ENCODE measurements at regions not wholly inside any gene's neighbourhood (a gene's known extent, or its start where the extent isn't known, plus 50 kb on each side); places are given as distances from the start of the nearest gene placed in this dataset.
"Not testable (repeated sequence)": the region's sequence is repeated elsewhere in the genome, so short reads cannot be mapped to it uniquely, and the experiment has no call there.

DNA sequence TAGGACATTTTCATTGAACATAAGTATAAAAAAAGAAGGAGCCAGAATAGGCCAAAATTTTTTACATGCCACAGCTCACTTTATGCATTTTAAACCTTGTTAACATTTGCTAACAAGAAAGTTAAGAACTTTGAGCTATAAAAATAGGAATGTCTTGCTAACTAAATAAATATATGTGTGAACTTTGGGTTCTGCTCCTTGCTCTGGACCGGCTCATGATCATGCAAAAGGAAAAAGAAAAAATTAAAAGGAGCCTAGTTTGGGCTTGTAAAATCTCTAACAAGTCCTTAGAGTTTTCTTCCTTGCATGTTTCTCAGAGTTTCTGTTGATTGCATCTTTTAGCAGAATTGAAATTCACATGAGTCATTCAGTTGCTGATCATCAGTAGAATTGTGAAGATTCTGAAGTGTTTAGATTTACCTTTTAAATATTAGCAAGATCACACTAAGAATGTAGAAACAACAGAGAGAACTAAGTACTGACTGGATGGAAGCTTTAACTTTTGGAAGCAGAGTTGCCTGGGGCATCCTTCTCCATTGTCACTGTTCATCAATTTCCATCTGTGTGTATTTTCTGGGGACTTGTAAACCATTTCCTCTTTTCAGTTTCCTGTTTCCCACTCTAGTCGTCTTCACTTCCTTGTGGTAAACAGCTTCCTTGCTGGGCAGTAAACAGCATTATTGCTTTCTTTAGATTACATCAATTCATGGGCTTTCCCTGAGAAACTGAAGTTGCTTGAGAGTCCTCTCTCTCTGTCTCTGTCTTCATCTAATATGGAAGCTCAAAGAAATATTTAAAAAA is 458.4 kb upstream of the BTBD3 start:
- no peak for DNase-seq

DNA sequence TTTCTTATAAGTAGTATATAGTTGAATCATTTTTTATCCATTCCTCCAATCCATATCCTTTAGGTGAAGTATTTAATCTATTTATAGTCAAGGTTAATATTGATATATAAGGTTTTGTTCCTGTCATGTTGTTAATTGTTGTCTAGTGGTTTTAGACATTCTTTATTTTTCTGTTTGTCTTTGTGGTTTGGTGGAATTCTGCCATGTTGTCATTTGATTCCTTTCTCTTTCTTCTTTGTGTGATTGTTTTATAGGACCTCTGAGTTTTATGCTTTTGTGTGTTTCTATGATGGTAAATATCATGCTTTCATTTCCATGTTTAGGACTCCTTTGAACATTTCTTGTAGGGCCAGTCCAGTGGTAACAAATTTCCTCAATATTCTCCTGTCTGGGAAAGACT is 450.3 kb upstream of the BTBD3 start:
- DNase-seq: no peak

DNA sequence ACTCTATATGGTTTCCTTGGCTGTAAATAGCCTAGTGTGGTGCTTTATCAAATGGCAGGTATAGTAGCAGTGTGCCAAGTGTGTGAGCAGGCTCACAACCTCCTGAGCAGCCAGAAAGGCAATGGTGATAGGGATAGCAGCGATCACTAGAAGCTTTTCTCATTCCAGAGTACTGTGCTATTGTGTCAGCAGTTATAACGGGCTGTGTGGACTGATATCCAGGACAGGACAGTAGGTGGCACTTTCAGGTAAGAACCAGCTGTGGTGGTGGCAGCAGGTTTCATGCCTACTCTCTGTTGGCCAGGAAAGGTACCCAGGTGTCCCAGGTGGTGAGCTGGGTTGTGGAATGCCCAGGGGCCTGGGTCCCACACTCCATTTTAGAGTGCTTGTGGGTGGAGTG is 448.8 kb upstream of the BTBD3 start:
- no peak for DNase-seq

DNA sequence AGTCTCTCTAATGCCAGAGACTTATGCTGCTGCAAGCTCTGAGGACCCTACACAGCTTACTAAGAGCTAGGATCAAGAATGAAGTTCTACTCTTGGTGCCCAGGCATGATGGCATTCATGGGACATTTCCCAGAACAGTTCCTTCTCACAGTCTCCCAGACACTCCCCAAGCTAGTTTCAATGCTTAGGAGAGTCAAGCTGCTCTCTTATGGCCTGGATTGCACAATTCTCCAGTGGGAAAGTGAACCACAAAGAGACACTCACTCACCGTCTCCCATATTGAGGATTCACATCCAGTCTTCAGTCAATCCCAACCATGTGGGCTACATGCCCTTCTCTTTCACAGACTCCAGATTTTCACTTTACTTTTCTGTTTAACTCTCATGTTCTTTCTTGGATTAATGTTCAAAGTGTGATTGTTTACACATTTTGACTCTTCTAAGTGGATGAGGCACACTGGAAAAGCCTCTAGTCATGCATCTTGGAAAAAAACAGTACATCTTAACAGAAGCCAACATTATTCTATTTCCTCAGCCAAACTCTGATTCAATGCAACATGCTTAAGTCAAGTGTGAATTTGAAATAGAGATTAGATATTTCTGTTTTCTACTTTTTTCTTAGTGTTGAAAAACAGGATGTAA is 447.8 kb upstream of the BTBD3 start:
- DNase-seq: peak; percentile 73

DNA sequence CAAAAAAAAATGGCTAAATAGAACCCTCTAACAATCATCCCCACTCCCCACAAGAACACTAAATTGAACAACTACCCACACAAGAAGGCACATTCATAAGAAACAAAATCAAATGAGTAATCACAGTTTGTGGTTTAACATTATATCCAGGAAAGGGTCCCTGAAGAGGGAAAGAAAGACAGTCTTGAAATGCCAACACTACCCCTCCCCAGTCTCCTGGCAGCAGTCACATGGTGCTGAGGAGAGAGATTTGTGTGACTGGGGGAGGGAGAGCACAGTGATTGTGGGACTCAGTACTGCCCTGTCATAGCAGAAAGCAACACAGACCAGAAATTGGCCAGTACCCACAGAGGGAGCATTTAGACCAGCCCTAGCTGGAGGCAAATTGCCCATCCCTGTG is 443.7 kb upstream of the BTBD3 start:
- DNase-seq: no peak

DNA sequence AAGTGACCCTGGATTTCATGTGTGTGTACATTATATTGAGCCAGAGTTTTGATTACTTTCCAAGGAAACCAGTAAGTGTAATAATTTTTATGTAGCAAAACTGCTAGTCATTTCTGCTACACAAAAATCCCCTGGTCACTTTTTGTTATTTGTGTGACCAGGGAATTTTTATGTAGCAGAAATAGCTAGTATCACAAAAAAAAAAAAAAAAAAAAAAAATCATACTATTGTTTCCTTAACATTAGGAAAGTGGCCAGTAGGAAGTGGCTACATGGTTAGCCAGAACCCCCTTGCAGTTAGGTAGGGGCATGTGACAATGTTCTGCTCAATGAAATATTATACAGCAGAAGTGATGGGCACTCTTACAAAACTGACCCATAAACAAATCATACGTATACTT is 434.0 kb upstream of the BTBD3 start:
- no peak for DNase-seq

DNA sequence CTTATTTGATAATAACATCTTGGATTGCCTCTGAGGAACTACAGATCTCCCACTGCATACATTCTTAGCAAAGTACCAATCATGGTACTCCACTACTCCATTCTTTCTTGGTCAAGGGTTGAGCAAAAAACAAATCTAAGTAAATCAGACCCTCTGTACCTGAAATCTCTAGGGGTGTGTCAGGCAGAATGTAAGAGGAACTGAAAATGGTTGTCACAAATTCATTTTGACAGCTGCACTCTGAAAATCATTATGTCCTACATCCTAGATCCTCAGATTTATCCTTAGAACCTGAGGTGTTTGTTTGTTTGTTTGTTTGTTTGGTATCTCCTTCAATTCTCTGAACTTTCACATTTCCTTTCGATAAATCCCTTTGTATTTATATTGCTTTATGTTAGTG is 433.2 kb upstream of the BTBD3 start:
- no peak for DNase-seq

DNA sequence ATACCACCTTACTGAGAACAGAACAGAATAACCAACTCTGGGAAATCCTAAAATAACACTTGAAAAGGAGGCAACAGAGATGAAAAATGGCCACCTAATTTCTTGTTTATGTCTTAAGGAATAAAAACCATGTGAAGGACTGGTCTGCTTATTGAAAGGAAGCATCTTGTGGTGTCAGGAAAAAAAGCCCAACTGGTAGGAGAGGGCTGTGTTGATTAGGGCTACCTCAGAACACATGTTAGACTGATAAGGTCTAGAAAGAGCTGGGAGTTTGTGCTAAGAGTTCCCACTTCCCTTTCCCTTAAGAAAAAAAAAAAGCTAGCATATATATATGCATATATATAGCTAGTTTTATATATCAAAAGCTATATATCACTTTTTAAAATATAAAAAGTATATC is 425.3 kb upstream of the BTBD3 start:
- DNase-seq: no peak

DNA sequence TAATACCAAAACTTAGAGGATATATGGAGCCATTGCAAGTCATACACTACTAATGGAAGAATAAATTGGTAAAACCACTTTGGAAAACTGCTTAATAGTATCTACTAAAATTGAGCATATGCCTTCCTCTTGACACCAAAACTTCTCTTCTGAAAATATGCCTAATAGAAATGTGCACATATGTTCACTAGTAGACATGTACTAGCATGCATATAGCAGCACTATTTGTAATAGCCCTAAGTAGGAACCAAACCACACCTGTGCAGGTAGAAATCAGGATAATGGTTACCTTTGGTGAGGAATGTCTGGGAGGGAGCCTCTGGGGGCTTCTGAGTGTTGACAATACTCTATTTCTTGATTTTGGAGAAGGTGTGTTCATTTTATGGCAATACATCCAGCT is 424.8 kb upstream of the BTBD3 start:
- DNase-seq: no peak

DNA sequence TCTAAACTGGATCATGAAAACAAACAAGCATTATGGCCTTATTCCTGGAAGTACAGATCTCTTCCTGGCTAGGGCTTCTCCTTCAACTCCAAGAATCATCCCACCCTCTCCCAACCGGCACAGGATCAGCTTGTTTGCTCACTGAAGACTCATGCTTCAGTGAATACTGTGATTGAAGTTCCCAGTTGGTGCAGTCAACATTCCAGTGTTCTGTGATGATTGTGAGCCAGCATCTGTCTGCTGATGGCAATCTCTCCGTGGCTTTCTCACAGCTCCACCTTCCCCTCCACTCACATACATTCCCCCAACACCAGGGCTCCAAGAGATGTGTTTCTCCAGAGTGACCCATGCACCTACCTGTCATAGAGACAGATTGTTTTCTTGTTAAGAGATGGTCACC is 421.3 kb upstream of the BTBD3 start:
- DNase-seq: no peak

DNA sequence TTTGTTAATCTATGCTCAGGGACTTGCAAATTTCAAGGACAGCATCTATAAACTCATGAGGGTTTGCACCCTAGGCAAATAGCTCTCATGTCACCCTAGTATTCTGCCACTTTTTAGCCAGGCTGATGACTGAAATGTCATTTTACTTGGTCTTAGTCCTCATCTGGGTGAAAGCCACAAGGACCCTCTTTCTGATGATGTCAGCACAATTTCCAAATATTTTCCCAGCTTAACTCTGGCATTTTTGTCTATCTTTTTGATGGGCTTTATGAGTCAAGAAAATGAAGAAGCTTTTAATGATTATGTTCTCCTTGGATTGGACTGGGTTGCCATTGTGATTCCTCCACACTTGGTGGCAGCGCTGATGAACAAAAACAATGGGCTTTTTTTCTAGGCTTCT is 420.1 kb upstream of the BTBD3 start:
- DNase-seq: no peak

DNA sequence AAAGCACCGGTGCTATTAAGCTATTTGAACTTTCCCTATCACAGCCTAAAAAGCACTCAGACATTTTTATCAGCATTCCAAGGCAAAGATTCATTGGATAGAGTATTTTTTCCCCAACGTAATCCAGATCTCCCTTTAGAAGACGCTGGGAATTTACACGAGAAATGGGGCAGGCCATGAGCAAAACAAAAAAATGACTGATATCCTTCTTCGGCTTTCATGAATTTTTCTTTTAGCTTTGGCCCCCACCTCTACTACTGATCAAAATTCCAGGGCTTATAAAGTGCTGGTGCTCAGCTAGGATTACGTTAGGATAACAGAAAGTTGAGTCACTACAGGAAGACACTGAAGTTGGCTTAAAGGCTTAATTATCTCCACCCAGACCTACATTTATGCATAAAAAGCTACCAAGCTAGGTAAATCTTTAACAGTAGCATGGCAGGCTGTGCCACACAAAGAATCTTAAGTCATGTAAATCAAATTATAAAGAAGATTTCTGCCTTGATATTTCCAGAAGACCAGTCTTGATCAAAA is 418.5 kb upstream of the BTBD3 start:
- DNase-seq: no peak

DNA sequence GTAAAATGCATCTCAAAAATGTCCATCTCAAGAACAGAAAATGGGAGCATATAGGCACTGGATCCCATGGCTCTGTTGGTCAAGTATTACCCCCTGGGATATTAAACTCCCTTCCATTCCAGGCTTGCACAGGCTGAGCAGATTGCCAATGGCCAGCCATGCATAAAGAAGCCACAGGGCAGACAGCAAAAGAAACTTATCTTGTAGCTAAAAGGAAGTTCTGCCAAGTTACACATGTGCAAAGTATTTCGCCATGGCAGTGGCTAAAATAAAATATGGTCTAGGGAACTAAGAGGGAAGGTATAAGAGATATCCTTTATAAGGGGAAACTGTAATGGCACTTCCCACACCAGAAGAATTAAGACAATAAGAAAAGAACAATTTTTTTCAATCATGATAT is 415.6 kb upstream of the BTBD3 start:
- no peak for DNase-seq

DNA sequence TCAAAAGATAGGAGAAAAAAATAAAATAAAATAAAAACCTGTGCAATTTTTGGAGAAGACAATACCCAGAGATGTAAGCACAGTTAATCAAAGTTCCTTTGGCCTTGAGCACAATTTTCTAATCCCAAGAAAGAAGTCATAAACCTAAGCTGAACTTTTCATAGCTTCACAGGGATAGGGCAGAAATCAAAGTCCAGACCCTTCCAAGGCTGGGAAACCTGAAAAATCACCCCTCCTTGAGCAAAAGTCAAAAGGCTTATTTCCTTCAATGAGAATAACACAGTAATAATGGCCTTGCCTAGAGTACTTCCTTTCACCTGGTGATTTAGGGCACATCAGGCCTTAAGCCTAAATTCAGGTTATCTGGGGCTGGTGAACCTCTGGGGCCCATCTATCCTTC is 415.0 kb upstream of the BTBD3 start:
- no peak for DNase-seq

DNA sequence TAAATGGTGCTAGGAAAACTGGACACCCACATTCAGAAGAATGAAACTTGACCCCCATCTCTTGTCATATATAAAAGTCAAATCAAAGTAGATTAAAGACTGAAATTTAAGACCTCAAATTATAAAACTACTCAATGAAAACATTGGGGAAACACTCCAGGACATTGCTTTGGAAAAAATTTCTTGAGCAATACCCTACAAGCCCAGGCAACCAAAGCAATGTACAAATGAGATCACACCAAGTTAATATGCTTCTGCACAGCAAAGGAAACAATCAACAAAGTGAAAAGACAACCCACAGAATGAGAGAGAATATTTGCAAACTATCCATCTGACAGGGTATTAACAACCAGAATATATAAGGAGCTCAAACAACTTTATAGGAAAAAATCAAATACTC is 407.9 kb upstream of the BTBD3 start:
- DNase-seq: no peak

DNA sequence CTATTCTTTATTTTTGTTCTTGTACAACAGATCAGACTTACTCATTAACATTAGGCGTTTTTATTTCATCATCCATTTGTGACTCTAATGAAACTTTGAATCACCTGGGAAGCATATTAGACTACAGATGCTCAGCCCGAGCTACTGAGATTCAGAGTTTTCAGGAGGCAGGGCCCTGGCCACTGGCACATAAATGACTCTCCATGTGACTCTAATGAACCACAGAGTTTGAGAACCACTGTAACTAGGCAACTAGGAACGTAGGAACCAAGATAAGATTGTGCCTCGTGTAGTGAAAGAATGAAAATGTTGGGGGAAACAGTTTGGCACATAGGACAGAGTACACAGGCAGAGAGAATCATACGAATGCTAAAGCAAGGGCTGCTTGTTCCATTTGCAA is 405.9 kb upstream of the BTBD3 start:
- DNase-seq: no peak

DNA sequence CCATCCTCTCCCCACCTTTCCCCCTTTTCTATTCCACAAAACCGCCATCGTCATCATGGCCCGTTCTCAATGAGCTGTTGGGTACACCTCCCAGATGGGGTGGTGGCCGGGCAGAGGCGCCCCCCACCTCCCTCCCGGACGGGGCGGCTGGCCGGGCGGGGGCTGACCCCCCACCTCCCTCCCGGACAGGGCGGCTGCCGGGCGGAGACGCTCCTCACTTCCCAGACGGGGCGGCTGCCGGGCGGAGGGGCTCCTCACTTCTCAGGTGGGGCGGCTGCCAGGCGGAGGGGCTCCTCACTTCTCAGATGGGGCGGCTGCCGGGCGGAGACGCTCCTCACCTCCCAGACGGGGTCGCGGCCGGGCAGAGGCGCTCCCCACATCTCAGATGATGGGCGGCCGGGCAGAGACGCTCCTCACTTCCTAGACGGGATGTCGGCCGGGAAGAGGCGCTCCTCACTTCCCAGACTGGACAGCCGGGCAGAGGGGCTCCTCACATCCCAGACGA is 404.4 kb upstream of the BTBD3 start:
- not testable (repeated sequence) for DNase-seq

DNA sequence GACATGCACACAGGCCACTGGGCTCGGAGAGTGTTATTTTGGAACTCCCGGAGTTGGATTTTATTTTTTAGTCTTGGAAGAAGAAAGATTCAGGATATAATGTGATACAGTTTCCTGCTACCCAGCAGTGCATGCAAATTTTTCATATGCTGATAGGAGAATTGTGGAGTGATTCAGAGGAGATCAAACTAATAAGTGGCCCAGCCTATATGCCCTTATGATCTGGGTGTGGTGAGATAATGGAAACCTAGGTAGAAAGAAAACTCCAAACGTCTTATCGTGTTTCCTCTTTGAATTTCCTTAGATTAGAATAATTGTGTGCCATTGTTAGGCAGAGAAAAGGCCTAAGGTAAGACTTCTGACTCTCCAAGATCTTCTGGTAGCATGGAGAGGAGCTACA is 401.2 kb upstream of the BTBD3 start:
- DNase-seq: no peak

DNA sequence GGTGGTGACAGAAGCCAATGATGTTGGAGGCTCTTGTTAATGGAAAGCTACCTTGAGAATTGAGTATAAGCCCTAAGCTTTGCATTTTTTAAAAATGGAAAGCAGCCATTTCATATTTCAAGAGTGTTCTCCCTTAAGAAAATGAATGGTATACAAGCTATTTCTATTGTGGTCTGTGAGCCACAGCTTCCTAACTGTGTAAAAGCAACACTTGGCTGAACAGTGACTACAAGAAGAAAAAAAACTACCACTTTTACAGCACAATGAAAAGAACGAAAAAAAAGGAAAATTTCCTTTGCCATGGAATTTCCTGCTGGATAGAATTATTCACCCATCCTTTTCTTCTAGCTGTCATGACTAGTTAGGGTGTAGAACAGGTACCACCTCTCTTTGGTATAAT is 397.1 kb upstream of the BTBD3 start:
- no peak for DNase-seq

DNA sequence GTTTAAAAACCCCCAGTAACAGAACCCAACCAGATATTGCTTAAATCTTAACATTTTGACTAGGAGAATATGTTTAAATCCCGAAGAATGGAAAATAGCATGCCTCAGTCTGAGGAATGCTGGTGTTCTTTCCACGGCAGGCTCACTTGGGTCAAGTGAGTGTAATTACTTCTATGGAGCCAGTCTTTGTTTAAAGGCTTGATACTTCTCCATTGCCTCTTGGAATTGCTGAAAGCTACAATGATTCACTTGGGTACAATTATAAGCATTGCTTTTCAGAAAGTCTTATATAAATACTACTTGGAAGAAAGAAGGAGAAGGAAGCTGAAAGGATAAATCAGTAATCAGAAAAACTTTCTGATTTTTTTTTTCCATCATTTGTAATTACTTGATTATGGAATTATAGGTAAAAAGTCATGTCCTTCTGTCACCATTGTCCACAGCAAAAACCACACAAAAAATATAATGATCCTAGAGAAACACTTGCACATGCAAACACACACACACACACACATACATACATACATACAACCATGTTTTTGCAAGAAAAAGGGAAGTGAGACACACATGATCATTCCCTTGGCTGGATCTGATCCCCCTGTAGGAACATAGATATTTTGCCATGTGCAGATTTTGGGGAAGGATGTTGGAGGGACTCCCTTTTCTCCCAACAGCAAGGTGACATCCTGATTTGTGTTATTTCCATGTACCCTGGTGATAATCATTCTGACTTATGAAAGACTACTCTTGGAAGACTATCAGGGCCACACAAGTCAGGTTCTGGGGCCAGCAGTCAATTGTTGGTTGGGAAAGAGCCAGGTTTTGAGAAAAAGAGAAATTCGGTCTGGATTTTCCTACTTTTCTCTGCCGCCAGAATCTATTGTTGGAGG is 396.0 kb upstream of the BTBD3 start:
- DNase-seq: no peak

DNA sequence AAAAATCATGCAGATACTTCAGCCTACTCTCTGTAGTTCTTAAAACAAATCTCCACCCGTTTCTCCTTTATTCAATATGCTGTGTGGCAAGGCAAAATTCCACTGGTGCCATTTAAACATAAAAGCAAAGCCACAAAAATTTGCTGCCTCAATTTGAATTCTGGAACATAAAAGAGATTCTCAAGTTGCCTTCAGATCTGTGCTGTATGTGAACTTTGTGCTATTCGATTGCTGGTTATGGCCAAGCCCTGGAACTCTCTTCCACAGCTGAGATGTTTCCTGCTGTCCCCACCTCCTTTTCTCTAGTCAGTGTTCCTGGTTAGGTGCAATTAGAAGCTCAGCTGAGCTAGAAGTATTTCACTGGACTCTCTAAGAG is 395.3 kb upstream of the BTBD3 start:
- DNase-seq: no peak

DNA sequence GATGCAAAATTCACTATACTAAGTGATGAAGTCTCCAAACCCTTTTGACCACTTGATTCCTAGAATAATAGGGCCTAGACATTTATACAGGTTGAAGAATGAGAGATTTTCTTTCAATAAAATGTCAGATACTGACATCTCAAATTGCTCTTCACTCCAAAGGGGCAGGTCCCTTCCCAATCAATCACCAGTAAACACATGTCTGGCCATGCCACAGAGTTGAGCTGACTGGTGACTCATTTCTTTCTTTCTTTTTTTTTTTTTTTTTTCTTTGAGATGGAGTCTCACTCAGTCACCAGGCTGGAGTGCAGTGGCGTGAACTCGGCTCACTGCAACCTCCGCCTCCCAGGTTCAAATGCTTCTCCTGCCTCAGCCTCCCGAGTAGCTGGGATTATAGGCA is 388.6 kb upstream of the BTBD3 start:
- no peak for DNase-seq

DNA sequence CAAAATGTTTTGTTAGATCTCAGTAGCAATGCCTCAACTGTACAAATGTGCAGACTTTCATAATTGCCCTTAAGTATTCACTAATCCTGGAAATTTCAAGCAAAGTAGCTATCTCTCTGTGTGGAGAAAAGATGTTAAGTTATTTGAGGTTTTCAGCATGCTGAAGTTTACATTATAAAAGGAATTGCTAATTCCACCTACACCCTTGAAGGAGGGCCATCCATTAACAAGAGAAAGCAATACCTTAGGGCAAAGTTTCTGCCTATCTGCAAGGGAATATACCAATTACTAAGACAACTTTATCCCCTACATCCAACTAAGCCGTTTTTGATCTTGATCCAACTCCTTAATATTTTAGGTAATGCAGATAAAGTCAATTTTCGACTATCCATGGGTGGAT is 380.7 kb upstream of the BTBD3 start:
- DNase-seq: no peak
